A673 (cell line): ENCODE measurements at regions not wholly inside any gene's neighbourhood (a gene's known extent, or its start where the extent isn't known, plus 50 kb on each side); places are given as distances from the start of the nearest gene placed in this dataset.

Source experiments
- EZH2 ChIP-seq: fragments of 200-600 bp; sonication (generic); IDR thresholded peaks from 2 replicates; pipeline ENCODE4 v1.6.1; 2017; ENCODE audit warnings: borderline replicate concordance, low read depth, mild to moderate bottlenecking, mixed read lengths, antibody characterized with exemption, low read length; ENCODE audit not compliant: poor library complexity, severe bottlenecking
- TF ChIP-seq, protein P1 (sequence below): fragments of 300-800, 200-600 bp; sonication (generic); conservative IDR thresholded peaks from 2 replicates; pipeline ENCODE4 v1.5.1; 2017; ENCODE audit warnings: low read depth, mild to moderate bottlenecking, antibody characterized with exemption, low read length, moderate library complexity, mixed read lengths

DNA sequence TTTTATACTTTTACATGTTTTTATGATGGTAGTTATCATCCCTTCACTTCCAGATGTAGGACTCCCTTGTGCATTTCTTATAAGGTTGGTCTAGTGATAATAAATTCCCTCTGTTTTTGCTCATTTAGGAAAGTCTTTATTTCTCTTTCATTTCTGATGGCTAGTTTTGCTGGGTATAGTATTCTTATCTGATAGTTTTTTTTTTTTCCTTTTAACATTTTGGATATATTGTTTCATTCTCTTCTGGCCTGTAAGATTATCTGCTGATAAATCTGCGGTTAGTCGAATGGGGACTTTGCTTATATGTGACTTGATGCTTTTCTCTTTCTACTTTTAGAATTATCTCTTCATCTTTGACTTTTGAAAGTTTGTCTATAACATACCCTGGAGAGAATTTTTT lies 153.1 kb upstream of the MPHOSPH6 start:
- TF ChIP-seq, protein P1, sequence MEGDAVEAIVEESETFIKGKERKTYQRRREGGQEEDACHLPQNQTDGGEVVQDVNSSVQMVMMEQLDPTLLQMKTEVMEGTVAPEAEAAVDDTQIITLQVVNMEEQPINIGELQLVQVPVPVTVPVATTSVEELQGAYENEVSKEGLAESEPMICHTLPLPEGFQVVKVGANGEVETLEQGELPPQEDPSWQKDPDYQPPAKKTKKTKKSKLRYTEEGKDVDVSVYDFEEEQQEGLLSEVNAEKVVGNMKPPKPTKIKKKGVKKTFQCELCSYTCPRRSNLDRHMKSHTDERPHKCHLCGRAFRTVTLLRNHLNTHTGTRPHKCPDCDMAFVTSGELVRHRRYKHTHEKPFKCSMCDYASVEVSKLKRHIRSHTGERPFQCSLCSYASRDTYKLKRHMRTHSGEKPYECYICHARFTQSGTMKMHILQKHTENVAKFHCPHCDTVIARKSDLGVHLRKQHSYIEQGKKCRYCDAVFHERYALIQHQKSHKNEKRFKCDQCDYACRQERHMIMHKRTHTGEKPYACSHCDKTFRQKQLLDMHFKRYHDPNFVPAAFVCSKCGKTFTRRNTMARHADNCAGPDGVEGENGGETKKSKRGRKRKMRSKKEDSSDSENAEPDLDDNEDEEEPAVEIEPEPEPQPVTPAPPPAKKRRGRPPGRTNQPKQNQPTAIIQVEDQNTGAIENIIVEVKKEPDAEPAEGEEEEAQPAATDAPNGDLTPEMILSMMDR = no peak
- TF ChIP-seq EZH2 = no peak
